GM21447 (cell line): ENCODE measurements at regions not wholly inside any gene's neighbourhood (a gene's known extent, or its start where the extent isn't known, plus 50 kb on each side); places are given as distances from the start of the nearest gene placed in this dataset.
A peak's percentile ranks its signal among the peaks of the same experiment; 100 is the strongest.
"Not testable (repeated sequence)": the region's sequence is repeated elsewhere in the genome, so short reads cannot be mapped to it uniquely, and the experiment has no call there.

ENCODE experiments used
- ATAC-seq: cut with Tn5 transposase; IDR thresholded peaks from one replicate; pipeline ENCODE4 v1.9.1; 2021; ENCODE audit not compliant: unreplicated experiment

DNA sequence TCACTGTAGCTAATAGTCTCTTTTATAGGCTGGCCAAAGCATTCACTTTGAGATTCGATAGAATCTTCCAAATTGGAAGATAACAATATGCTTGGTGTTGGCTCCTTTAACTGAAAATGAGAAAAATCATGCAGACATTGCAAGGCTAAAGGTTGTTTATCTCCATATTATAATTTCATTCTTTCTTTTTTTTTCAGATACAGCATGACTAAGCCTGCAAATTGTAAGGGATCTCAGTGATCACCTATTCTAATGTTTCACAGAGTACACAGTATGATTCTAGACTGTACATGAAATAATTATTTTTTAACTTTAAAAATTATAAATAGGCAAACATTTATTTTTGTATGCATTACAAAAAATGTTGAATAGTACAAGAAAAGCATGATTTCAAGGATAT is 451.7 kb upstream of the DDI1 start:
- ATAC-seq, result no peak

GRCh38 chr11:103585401-103585800 is 451.0 kb upstream of the DDI1 start:
- ATAC-seq, result no peak

DNA sequence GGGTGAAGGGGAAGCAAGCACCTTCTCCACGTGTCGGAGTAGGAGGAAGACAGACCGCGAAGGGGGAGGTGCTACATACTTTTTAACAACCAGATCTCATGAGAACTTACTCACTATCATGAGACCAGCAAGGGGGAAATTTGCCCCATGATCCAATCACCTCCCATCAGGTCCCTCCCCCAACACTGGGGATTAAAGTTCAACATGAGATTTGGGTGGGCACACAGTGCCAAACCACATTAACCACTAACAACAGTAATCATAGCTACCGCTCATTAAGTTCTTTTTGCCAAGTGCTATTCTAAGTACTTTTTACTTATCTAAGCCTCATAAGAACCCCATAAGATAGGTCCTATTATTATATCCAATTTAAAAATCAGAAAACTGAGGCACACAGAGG is 450.5 kb upstream of the DDI1 start:
- no peak for ATAC-seq

DNA sequence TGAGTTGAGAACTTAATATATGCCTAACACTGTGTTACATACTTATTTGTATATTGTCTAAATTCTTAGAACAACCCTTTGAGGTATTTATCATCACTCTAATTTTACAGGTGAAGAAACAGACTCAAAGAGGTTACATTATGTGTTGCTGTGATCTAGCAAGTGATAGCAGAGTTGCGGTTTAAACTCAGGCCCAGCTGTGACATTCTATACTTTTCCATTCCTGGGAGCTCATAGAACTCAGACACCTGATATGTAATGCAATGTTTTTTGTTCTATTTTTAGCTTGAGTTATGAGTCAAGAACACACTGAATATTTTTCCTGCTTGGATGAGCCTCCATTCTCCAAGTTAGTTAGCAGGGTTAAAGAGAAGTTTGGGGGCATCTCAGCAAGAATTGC is 449.7 kb upstream of the DDI1 start:
- no peak for ATAC-seq

GRCh38 chr11:103587901-103588788 is 448.3 kb upstream of the DDI1 start:
- ATAC-seq, result no peak

- no peak for ATAC-seq
Measured at GRCh38 chr11:103591554-103591953, 444.9 kb upstream of the DDI1 start.

DNA sequence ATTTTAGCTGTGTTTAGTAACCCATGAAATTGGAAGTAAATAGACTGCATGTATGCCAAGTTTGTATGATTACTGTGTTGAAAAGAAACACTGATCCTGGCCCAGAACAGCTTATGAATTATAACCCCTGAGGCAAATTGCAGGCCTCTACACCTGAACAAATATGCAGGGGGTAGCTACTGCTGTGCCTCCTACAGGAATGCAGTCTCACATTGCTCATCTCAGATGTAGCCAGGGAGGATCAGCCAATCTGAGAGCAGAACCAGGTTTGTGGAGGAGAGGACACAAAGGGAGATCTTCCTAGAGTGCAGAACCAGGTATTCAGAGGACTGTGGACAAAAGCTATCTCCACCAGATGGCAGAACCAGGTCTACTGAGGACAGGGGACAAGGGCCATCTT is 442.2 kb upstream of the DDI1 start:
- no peak for ATAC-seq

- no peak for ATAC-seq
Measured at GRCh38 chr11:103596315-103596714, 440.1 kb upstream of the DDI1 start.

- peak; percentile 97 for ATAC-seq
Measured at GRCh38 chr11:103601225-103601846, 435.1 kb upstream of the DDI1 start.

DNA sequence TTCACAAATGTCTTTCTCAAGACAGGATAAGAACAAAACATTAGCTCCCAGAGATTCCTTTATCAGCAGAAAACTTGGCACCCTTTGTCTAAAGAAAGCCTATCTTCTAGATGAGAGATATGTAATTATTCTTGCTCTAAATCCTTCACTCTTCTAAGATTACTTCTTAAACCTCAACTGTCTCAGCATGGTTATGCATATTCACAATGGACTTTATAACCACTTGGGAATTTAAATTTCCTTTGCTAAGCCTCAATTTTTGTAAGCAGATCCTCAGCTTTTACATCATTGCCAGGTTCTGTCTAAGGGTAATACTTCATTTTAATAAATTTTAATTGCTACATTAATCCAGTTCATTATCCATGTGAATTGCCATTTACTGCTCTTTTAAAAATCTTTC is 433.6 kb upstream of the DDI1 start:
- ATAC-seq, result no peak

GRCh38 chr11:103604310-103604709 is 432.1 kb upstream of the DDI1 start:
- ATAC-seq, result no peak

GRCh38 chr11:103608566-103608965 is 427.9 kb upstream of the DDI1 start:
- ATAC-seq, result no peak

DNA sequence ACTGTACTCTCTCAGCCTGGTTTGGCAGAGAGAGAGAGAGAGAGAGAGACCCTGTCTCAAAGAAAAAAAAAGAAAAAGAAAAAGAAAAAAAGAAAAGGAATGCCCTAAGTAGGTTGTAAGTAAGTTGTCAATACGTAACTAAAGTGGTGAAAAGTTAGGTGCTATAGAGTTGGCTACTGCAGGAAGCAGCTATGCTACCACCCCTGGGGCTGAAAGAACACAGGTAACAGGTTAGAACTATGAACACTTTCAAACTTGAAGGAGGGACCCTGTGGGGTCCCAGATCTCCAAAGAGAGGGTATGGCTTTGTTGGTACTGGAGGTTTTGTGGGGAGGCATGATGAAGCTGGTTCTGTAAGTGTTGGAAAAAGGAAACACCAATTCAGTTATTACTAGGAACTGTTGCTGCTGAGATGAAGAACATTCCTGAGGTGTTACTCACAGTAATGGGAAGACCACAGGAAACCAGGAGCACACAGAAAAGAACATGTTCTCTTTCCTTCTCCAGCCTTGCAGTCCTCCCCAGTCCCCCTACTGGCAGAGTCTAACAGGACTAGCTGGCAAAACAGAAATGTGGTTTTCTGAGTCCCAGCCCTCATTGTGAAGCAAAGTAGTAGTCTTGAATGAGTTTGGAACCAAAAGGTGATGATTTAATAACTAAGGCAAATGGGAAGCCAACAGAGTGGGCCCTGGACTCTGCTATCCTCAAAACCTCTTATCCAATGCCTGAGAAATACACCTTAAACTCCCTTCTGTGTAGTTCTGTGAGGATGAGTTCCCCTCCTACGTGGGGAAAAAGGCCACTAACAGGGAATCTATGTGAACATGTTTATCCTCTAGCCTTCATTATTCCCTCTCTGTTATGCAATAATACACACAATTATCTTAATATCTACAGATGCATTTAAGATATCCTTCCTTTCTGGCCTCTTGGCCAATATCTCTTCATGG is 427.0 kb upstream of the DDI1 start:
- ATAC-seq, result no peak

GRCh38 chr11:103610435-103610834 is 426.0 kb upstream of the DDI1 start:
- ATAC-seq, result no peak

- not testable (repeated sequence) for ATAC-seq
Measured at GRCh38 chr11:103611526-103612260, 424.7 kb upstream of the DDI1 start.

DNA sequence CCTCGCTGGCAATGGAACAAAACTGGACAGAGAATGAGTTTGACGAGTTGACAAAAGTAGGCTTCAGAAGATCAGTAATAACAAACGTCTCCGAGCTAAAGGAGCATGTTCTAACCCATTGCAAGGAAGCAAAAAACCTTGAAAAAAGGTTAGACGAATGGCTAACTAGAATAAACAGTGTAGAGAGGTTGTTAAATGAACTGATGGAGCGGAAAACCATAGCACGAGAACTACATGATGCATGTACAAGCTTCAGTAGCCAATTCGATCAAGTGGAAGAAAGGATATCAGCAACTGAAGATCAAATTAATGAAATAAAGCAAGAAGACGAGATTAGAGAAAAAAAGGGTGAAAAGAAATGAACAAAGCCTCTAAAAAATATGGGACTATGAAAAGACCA is 424.0 kb upstream of the DDI1 start:
- ATAC-seq, result not testable (repeated sequence)

DNA sequence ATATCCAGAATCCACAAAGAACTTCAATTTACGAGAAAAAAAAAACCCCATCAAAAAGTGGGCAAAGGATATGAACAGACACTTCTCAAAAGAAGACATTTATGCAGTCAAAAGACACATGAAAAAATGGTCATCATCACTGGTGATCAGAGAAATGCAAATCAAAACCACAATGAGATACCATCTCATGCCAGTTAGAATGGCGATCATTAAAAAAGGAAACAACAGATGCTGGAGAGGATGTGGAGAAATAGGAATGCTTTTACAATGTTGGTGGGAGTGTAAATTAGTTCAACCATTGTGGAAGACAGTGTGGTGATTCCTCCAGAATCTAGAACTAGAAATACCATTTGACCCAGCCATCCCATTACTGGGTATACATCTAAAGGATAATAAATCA is 419.9 kb upstream of the DDI1 start:
- not testable (repeated sequence) for ATAC-seq

DNA sequence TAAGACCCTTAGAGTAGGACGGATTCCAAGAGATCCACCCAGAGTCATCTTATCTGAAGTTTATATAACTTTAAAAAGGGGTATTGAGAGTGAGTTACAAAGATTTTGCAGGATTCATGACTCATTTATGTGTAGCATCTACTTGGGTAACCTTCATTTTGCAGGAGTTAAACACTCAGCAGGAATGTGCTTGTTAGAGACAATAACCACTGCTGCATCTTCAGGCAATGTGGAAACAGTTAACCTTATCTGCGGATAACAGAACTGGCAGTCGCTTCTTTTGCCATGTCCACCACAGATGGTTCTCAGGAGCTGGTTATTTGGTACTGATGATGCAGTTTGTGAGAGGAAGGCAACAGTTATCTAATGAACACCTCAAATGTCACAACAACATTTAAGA is 417.9 kb upstream of the DDI1 start:
- ATAC-seq, result no peak

DNA sequence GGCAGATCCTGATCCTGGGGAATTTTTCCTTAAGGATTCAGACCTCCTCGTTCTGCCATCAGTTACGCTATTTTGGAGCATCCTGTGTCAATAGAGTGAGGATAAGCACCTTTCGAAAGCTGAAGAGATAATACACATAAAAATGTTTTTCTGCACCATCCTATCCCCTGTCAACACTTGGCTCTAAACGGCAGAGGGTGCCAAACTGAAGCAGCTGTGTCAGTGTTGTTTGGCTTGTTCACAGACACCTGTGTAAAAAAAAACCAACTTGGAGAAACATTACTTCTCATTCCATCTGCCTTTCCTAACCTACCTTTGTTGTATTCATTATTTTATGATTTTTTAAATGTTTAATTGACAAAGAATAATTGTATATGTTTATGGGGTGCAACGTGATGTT is 417.0 kb upstream of the DDI1 start:
- ATAC-seq, result no peak

GRCh38 chr11:103619938-103620337 is 416.5 kb upstream of the DDI1 start:
- no peak for ATAC-seq

- no peak for ATAC-seq
Measured at GRCh38 chr11:103622296-103622695, 414.1 kb upstream of the DDI1 start.
